ENCODE measurements at regions not wholly inside any gene's neighbourhood (a gene's known extent, or its start where the extent isn't known, plus 50 kb on each side); places are given as distances from the start of the nearest gene placed in this dataset.

GRCh38 chr1:201648066-201648906, 109.4 kb downstream of the NAV1 start:
- no peak for TF ChIP-seq CTCF (IDR thresholded peaks at IDR 0.05; ENCODE audit: low read depth, low read length)
- Histone ChIP-seq H3K9me3 (no peaks in the 10 kb centered on the region), H3K4me1 (no peaks in the 10 kb centered on the region; the same call in 1 of the 2 replicates), H3K4me3 (ENCODE audit: low read depth, low read length) (peak overlapping the region; percentile 78), H3K36me3 (no peaks in the 10 kb centered on the region), H3K27me3 (peaks cover 12% of the 10 kb centered on the region)
- peak; percentile 66 for DNase-seq

- Histone ChIP-seq H3K9me3 (no peaks in the 10 kb centered on the region), H3K4me3 (ENCODE audit: low read depth, low read length) (peak overlapping the region; percentile 78), H3K27me3 (peaks cover 12% of the 10 kb centered on the region), H3K4me1 (no peaks in the 10 kb centered on the region; the same call in 1 of the 2 replicates), H3K36me3 (no peaks in the 10 kb centered on the region)
- DNase-seq: peak; percentile 37
- no peak for TF ChIP-seq CTCF (IDR thresholded peaks at IDR 0.05; ENCODE audit: low read depth, low read length)
Measured at GRCh38 chr1:201648907-201649721, 110.2 kb downstream of the NAV1 start.

GRCh38 chr1:201649761-201650622, 111.1 kb downstream of the NAV1 start:
- peaks cover 2% of the 10 kb centered on the region for H3K4me1 ChIP-seq
- peaks cover 12% of the 10 kb centered on the region for H3K27me3 ChIP-seq
- H3K9me3 ChIP-seq: no peaks in the 10 kb centered on the region
- peak; percentile 79 for DNase-seq
- peak overlapping the region; percentile 78 for H3K4me3 ChIP-seq (ENCODE audit: low read depth, low read length)
- no peak for TF ChIP-seq CTCF (IDR thresholded peaks at IDR 0.05; ENCODE audit: low read depth, low read length)
- no peaks in the 10 kb centered on the region for H3K36me3 ChIP-seq

GRCh38 chr1:201650623-201650933, 111.7 kb downstream of the NAV1 start:
- no peak for TF ChIP-seq CTCF (IDR thresholded peaks at IDR 0.05; ENCODE audit: low read depth, low read length)
- Histone ChIP-seq H3K27me3 (peaks cover 12% of the 10 kb centered on the region), H3K36me3 (no peaks in the 10 kb centered on the region), H3K4me3 (ENCODE audit: low read depth, low read length) (peak overlapping the region; percentile 78), H3K4me1 (peaks cover 6% of the 10 kb centered on the region), H3K9me3 (no peaks in the 10 kb centered on the region)
- no peak for DNase-seq

GRCh38 chr1:201652181-201652580, 113.3 kb downstream of the NAV1 start:
- Histone ChIP-seq H3K4me1 (peaks cover 19% of the 10 kb centered on the region), H3K36me3 (no peaks in the 10 kb centered on the region), H3K9me3 (no peaks in the 10 kb centered on the region), H3K27me3 (peaks cover 12% of the 10 kb centered on the region), H3K4me3 (ENCODE audit: low read depth, low read length) (no peak overlapping the region)
- no peak for DNase-seq
- TF ChIP-seq CTCF (IDR thresholded peaks at IDR 0.05; ENCODE audit: low read depth, low read length): no peak
